DND-41 (cell line): ENCODE measurements at regions not wholly inside any gene's neighbourhood (a gene's known extent, or its start where the extent isn't known, plus 50 kb on each side); places are given as distances from the start of the nearest gene placed in this dataset.
A peak's percentile ranks its signal among the peaks of the same experiment; 100 is the strongest.

Experiments
- ATAC-seq: fragments of 200-7000 bp; cut with Tn5 transposase; 3 replicates; pipeline ENCODE4 v1.9.1; 2021; ENCODE audit warnings: low read depth; ENCODE audit not compliant: insufficient read depth
- DNase-seq: peaks from one replicate; pipeline ENCODE4 v3.0.0-alpha.2; 2020
- H2AFZ ChIP-seq: 2 replicates; pipeline ENCODE4 v1.6.0; 2012; ENCODE audit warnings: low read depth, low read length
- H3K27ac ChIP-seq: 2 replicates; pipeline ENCODE4 v1.5.1; 2012; ENCODE audit warnings: low read length, inconsistent platforms
- H3K27me3 ChIP-seq: fragments of 200-600 bp; sonication (generic); 2 replicates; pipeline ENCODE4 v1.6.0; 2012; ENCODE audit warnings: low read length, mild to moderate bottlenecking, inconsistent platforms; ENCODE audit not compliant: insufficient read depth, poor library complexity
- H3K36me3 ChIP-seq: 2 replicates; pipeline ENCODE4 v1.5.1; 2012; ENCODE audit warnings: low read length, inconsistent platforms; ENCODE audit not compliant: insufficient read depth
- H3K4me1 ChIP-seq: 2 replicates; pipeline ENCODE4 v1.5.1; 2012; ENCODE audit warnings: mild to moderate bottlenecking, low read length; ENCODE audit not compliant: insufficient read depth
- H3K4me2 ChIP-seq: 2 replicates; pipeline ENCODE4 v1.6.0; 2012; ENCODE audit warnings: mild to moderate bottlenecking, moderate library complexity, low read length, inconsistent platforms; ENCODE audit not compliant: insufficient read depth
- H3K4me3 ChIP-seq, 2 experiments: fragments of 200-600 bp in 1 of 2; shearing (Covaris generic) in 1 of 2; 2 replicates each; pipeline ENCODE4 v1.5.1; 2012 to 2016; ENCODE audit warnings: inconsistent platforms in 2 of 2, low read length in 2 of 2, mild to moderate bottlenecking in 2 of 2, low read depth in 1 of 2, moderate library complexity in 1 of 2
- H3K79me2 ChIP-seq: 2 replicates; pipeline ENCODE4 v1.6.0; 2012; ENCODE audit warnings: low read length, inconsistent platforms; ENCODE audit not compliant: insufficient read depth
- H3K9ac ChIP-seq: 2 replicates; pipeline ENCODE4 v1.6.0; 2012; ENCODE audit warnings: low read depth, mild to moderate bottlenecking, inconsistent platforms, low read length, moderate library complexity
- H3K9me3 ChIP-seq: 2 replicates; pipeline ENCODE4 v1.5.1; 2012; ENCODE audit warnings: low read length, moderate library complexity, mild to moderate bottlenecking, inconsistent platforms; ENCODE audit not compliant: insufficient read depth, severe bottlenecking
- H4K20me1 ChIP-seq: 2 replicates; pipeline ENCODE4 v1.6.0; 2012; ENCODE audit warnings: low read length; ENCODE audit not compliant: insufficient read depth
- EZH2 ChIP-seq: IDR thresholded peaks from 3 replicates; pipeline ENCODE4 v1.6.1; 2012; ENCODE audit warnings: borderline replicate concordance, low read depth, mild to moderate bottlenecking, moderate library complexity, low read length, inconsistent platforms; ENCODE audit not compliant: severe bottlenecking
- TF ChIP-seq, protein P1 (sequence below): IDR thresholded peaks from 2 replicates; pipeline ENCODE4 v1.5.1; 2012; ENCODE audit warnings: borderline replicate concordance, low read length, moderate library complexity, mild to moderate bottlenecking; ENCODE audit not compliant: poor library complexity, severe bottlenecking; ENCODE audit errors: extremely low read depth

DNA sequence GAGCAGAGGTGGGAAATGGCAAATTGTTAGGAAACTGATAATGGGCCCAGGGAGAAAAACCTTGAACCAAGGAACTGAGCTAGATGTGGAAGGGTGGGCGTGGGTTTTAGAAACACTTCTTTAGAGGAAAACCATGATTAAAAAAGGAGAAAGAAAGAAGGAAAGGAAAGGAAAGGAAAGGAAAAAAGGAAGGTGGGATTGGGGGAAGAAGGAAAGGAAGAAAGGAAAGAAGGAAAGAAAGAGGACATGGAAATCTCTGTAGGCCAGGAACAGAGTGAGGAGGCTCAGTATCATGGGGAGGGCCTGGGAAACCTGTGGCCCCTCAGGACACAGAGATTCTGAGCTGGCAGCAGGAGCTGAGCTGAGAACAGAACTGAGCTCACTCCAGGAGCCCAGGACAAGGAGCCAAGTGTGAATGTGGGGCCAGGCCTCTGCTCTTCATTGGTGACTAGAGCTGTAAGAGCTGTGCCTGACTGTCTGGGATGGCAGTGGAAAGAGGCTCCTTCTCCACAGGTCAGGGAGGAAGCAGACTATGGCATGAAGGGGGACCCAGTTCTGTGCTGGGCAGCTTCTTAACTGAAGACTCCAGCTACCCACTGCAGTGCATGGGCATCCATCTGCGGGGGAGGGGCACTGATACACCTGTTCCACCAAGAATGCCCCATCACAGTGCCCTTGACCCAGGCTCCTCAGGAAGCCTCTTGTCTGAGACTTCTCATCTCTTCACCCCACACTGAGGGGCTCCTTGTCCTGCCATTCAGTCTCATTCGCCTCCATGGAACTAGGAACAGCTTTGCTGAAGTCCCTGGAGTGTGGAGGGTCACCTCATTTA lies 116.1 kb upstream of the BACH2 start:
- Histone ChIP-seq H3K4me1 (peaks cover 35% of the 10 kb centered on the region), H3K4me2 (peak overlapping the region; percentile 58), H3K27ac (peak overlapping the region; percentile 65), H2AFZ (no peak overlapping the region), H3K36me3 (no peaks in the 10 kb centered on the region), H3K9ac (no peak overlapping the region), H4K20me1 (no peaks in the 10 kb centered on the region), H3K79me2 (no peaks in the 10 kb centered on the region), H3K27me3 (no peaks in the 10 kb centered on the region), H3K4me3 (no peak overlapping the region), H3K9me3 (no peaks in the 10 kb centered on the region)
- DNase-seq (no peak), ATAC-seq (no peak)
- TF ChIP-seq EZH2 = no peak
- TF ChIP-seq, protein P1, sequence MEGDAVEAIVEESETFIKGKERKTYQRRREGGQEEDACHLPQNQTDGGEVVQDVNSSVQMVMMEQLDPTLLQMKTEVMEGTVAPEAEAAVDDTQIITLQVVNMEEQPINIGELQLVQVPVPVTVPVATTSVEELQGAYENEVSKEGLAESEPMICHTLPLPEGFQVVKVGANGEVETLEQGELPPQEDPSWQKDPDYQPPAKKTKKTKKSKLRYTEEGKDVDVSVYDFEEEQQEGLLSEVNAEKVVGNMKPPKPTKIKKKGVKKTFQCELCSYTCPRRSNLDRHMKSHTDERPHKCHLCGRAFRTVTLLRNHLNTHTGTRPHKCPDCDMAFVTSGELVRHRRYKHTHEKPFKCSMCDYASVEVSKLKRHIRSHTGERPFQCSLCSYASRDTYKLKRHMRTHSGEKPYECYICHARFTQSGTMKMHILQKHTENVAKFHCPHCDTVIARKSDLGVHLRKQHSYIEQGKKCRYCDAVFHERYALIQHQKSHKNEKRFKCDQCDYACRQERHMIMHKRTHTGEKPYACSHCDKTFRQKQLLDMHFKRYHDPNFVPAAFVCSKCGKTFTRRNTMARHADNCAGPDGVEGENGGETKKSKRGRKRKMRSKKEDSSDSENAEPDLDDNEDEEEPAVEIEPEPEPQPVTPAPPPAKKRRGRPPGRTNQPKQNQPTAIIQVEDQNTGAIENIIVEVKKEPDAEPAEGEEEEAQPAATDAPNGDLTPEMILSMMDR = no peak

DNA sequence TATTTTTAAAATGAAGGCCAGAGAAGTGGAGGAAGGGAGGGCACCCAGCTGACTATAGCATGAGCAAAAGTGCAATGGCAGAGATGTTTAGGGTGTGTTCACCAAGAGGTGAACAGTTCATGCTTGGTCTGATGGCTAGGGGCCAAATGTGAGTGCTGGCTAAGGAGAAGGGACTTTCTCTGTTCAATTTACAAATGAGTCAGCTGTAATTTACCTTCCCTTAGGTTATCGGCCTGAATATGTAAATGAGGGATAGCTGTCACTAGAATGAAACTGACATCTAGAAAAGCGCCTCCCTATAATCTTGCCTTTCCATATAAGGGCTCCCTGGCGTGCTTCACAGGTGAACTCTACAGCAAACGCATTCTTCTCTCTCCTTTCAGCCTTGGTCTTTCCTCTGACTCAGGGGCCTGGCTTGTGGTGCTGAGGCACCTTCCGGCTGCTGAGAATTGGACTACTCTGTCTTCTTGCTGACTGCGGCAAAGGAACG lies 114.7 kb upstream of the BACH2 start:
- no peak overlapping the region for H3K9ac ChIP-seq
- no peaks in the 10 kb centered on the region for H3K27me3 ChIP-seq
- no peaks in the 10 kb centered on the region for H3K9me3 ChIP-seq
- H3K27ac ChIP-seq = no peak overlapping the region
- H2AFZ ChIP-seq = no peak overlapping the region
- H3K79me2 ChIP-seq = no peaks in the 10 kb centered on the region
- H3K36me3 ChIP-seq = no peaks in the 10 kb centered on the region
- DNase-seq (no peak), ATAC-seq (no peak)
- H3K4me3 ChIP-seq = no peak overlapping the region
- no peak overlapping the region for H3K4me2 ChIP-seq
- TF ChIP-seq, protein P1 = no peak
- no peak for TF ChIP-seq EZH2
- H3K4me1 ChIP-seq = peaks cover 35% of the 10 kb centered on the region
- H4K20me1 ChIP-seq = no peaks in the 10 kb centered on the region

DNA sequence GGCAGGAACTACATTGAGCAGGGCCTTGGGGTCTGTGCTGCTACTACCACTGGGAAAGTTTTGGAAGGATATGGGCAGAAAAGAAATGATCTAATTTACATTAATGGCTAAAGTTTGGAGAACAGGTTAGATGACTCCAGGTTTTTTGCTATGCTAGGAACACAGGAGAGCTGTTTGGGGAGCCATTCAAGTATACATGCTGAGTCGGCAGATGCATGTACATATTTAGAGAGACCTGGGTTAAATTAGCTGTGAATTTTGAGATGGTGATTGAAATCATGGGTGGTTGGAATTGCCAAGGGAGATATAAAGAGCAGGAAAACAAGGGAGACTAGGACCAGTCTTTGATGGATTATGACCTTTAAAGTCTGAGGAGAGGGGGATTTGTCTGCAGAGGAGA lies 113.1 kb upstream of the BACH2 start:
- H3K9me3 ChIP-seq = no peaks in the 10 kb centered on the region
- no peaks in the 10 kb centered on the region for H3K79me2 ChIP-seq
- peaks cover 20% of the 10 kb centered on the region for H3K4me1 ChIP-seq
- H2AFZ ChIP-seq = no peak overlapping the region
- no peak overlapping the region for H3K4me3 ChIP-seq
- no peaks in the 10 kb centered on the region for H4K20me1 ChIP-seq
- DNase-seq (no peak), ATAC-seq (no peak)
- H3K36me3 ChIP-seq = no peaks in the 10 kb centered on the region
- H3K9ac ChIP-seq = no peak overlapping the region
- H3K27me3 ChIP-seq = no peaks in the 10 kb centered on the region
- no peak overlapping the region for H3K4me2 ChIP-seq
- no peak overlapping the region for H3K27ac ChIP-seq
- no peak for TF ChIP-seq EZH2
- TF ChIP-seq, protein P1 = no peak

DNA sequence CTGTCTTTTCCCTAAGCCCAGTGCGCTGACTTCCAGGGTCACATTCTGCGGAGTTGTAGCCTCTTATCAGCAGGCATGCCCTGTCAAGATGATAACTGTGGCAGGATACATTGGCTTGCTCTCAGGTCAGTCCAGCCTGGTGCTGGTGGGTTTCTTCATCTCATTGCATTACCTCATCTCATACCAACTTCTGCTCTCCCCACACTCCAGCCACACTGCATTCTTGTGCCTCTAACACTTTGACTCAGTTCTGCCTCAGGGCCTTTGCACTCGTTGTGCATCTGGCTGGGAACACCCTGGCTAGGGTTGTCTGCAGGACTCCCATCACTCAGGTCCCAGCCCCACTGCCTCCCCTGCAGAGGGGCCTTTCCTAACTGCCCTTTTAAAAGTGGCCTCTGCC lies 110.3 kb upstream of the BACH2 start:
- Histone ChIP-seq H2AFZ (no peak overlapping the region), H3K4me3 (no peak overlapping the region), H3K27ac (no peak overlapping the region), H3K9ac (no peak overlapping the region), H3K4me1 (peaks cover 6% of the 10 kb centered on the region), H3K27me3 (no peaks in the 10 kb centered on the region), H3K36me3 (no peaks in the 10 kb centered on the region), H3K9me3 (no peaks in the 10 kb centered on the region), H4K20me1 (no peaks in the 10 kb centered on the region), H3K4me2 (no peak overlapping the region), H3K79me2 (no peaks in the 10 kb centered on the region)
- ATAC-seq = no peak
- DNase-seq = no peak
- TF ChIP-seq, protein P1 = no peak
- no peak for TF ChIP-seq EZH2
